CD14-positive monocyte (primary cell): ENCODE measurements at regions not wholly inside any gene's neighbourhood (a gene's known extent, or its start where the extent isn't known, plus 50 kb on each side); places are given as distances from the start of the nearest gene placed in this dataset.

Experiments used
- DNase-seq, 3 donors: peaks; one replicate each; pipeline ENCODE4 v3.0.0-alpha.2; 2011 to 2022
- H2AFZ ChIP-seq: 2 replicates; pipeline ENCODE4 v1.6.0; 2012; ENCODE audit warnings: mild to moderate bottlenecking, low read depth, low read length, inconsistent platforms; ENCODE audit not compliant: insufficient read depth, poor library complexity, severe bottlenecking
- H3K27ac ChIP-seq, 2 donors: 1 replicate in 1 of 2; 2 replicates in 1 of 2; pipeline ENCODE4 v1.5.1; 2012 to 2013; ENCODE audit warnings: low read length in 2 of 2, control low read depth in 1 of 2, inconsistent platforms in 1 of 2, low read depth in 1 of 2, mild to moderate bottlenecking in 1 of 2
- H3K27me3 ChIP-seq, 2 donors: one replicate each; pipeline versions ENCODE4 v1.6.0 to v1.6.1; 2011 to 2013; ENCODE audit warnings: low read length in 2 of 2; ENCODE audit not compliant: control insufficient read depth in 2 of 2, insufficient read depth in 2 of 2
- H3K36me3 ChIP-seq, 2 donors: replicated peaks in 1 of 2; 1 replicate in 1 of 2; 2 replicates in 1 of 2; pipeline versions ENCODE4 v1.5.1 to v1.6.1; 2012 to 2013; ENCODE audit warnings: low read length in 2 of 2, control low read depth in 1 of 2, inconsistent platforms in 1 of 2, mild to moderate bottlenecking in 1 of 2; ENCODE audit not compliant: insufficient read depth in 2 of 2, control insufficient read depth in 1 of 2
- H3K4me1 ChIP-seq, 2 donors: 1 replicate in 1 of 2; 2 replicates in 1 of 2; pipeline versions ENCODE4 v1.5.1 to v1.6.1; 2012 to 2013; ENCODE audit warnings: low read length in 2 of 2, control low read depth in 1 of 2, inconsistent platforms in 1 of 2, mild to moderate bottlenecking in 1 of 2, moderate library complexity in 1 of 2; ENCODE audit not compliant: insufficient read depth in 2 of 2, control insufficient read depth in 1 of 2
- H3K4me2 ChIP-seq: replicated peaks from 2 replicates; pipeline ENCODE3; 2012; ENCODE audit warnings: low read length, moderate library complexity, mild to moderate bottlenecking; ENCODE audit not compliant: poor library complexity, severe bottlenecking; ENCODE audit errors: extremely low read depth
- H3K4me3 ChIP-seq, 3 experiments: fragments of 200-600 bp in 1 of 3; sonication (generic) in 1 of 3; replicated peaks in 1 of 3; 1 replicate in 2 of 3; 2 replicates in 1 of 3; pipeline ENCODE4 v1.5.1; 2011 to 2013; ENCODE audit warnings: low read length in 3 of 3, mild to moderate bottlenecking in 3 of 3, control low read depth in 2 of 3, low read depth in 2 of 3, inconsistent platforms in 1 of 3, moderate library complexity in 1 of 3
- H3K79me2 ChIP-seq: 2 replicates; pipeline ENCODE4 v1.6.0; 2012; ENCODE audit warnings: mild to moderate bottlenecking, control low read depth, inconsistent platforms, low read length, moderate library complexity; ENCODE audit not compliant: insufficient read depth
- H3K9ac ChIP-seq: 2 replicates; pipeline ENCODE4 v1.6.0; 2017; ENCODE audit warnings: low read length, mild to moderate bottlenecking; ENCODE audit not compliant: insufficient read depth, poor library complexity, severe bottlenecking
- H3K9me3 ChIP-seq, 2 donors: replicated peaks in 1 of 2; 1 replicate in 1 of 2; 2 replicates in 1 of 2; pipeline versions ENCODE4 v1.5.1 to v1.6.1; 2012 to 2013; ENCODE audit warnings: low read length in 2 of 2, control low read depth in 1 of 2; ENCODE audit not compliant: control insufficient read depth in 1 of 2, insufficient read depth in 1 of 2
- H4K20me1 ChIP-seq: 2 replicates; pipeline ENCODE4 v1.6.0; 2012; ENCODE audit warnings: mild to moderate bottlenecking, low read length, control low read depth, moderate library complexity; ENCODE audit not compliant: insufficient read depth
- H3K27ac Mint-ChIP-seq, 7 donors: one replicate each; pipeline ENCODE4 v1.8.0; 2020; ENCODE audit warnings: mild to moderate bottlenecking in 7 of 7, mixed read lengths in 7 of 7, moderate library complexity in 6 of 7, inconsistent platforms in 2 of 7
- H3K27me3 Mint-ChIP-seq, 3 donors: one replicate each; pipeline ENCODE4 v1.8.0; 2021 to 2022; ENCODE audit warnings: low read depth in 3 of 3, mild to moderate bottlenecking in 3 of 3, mixed read lengths in 3 of 3, moderate library complexity in 3 of 3, inconsistent platforms in 1 of 3
- H3K36me3 Mint-ChIP-seq, 2 donors: one replicate each; pipeline ENCODE4 v1.8.0; 2020; ENCODE audit warnings: mixed read lengths in 2 of 2, inconsistent platforms in 1 of 2, mild to moderate bottlenecking in 1 of 2
- H3K4me1 Mint-ChIP-seq: one replicate; pipeline ENCODE4 v1.8.0; 2020; ENCODE audit warnings: mild to moderate bottlenecking, mixed read lengths
- H3K4me3 Mint-ChIP-seq, 2 donors: one replicate each; pipeline ENCODE4 v1.8.0; 2020; ENCODE audit warnings: mild to moderate bottlenecking in 2 of 2, mixed read lengths in 2 of 2, moderate library complexity in 1 of 2
- H3K9me3 Mint-ChIP-seq, 7 donors: one replicate each; pipeline ENCODE4 v1.8.0; 2020 to 2022; ENCODE audit warnings: mixed read lengths in 7 of 7, mild to moderate bottlenecking in 6 of 7, moderate library complexity in 6 of 7, inconsistent platforms in 2 of 7
- CTCF ChIP-seq: fragments of 200-600 bp; IDR thresholded peaks from one replicate; pipeline ENCODE4 v1.8.0; 2022; ENCODE audit warnings: antibody characterized with exemption, mild to moderate bottlenecking
- WGBS: methylation state at CpG from one replicate; pipeline ENCODE4 v1.1.5; 2013; ENCODE audit warnings: missing lambda C conversion rate; ENCODE audit not compliant: insufficient coverage; 5-methylcytosine and 5-hydroxymethylcytosine counted together
- intact Hi-C, 2 donors: fragments of 100-400 bp; cut with micrococcal nuclease; formaldehyde crosslinking; loops; one replicate each; pipeline versions ENCODE4 v1.15.0 to v1.15.1; 2023

DNA sequence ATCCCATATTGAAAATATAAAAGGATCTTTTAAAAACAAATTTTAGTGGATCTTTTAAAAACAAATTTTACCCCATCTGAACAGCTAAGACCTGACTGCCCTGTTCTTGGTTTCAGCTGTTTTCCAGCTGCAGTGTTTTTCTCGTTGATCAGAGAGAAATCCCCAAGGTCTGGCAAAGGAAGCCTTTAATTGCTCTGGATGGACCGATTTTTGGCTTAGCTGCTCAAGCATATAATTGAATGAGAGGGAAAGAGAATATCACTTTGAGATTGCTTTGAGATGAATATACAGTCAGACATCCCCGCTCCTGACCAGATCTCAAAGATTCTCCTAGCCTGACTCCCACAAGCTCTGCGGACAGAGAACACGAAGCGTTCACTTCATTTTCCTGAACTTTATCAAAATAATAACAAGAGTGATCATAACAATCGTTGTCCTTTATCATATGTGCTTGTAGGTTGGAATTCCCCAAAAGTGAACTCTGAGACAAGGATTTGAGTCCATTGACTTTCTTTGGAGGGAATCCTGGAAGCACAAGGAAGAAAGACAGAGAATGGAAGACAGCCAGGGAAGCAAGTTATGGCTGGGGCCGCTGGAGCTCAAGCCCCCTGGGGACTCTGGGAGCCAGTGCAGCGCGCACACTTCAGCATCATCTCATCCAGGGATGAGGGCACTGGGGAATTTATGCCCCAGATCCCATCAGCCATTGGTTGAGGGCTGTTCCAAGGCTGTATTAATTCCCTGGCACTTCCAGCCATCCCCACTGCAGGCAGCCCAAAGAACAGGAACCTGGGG, 101.3 kb downstream of the SNX5 start:
- no peak overlapping the region for H3K4me3 Mint-ChIP-seq
- no peak for TF ChIP-seq CTCF
- peaks cover 3 to 10% (median 3%) of the 10 kb centered on the region in 3 donors for H3K27me3 Mint-ChIP-seq
- WGBS = 89% methylated on average over 3 of the region's 10 CpGs
- DNase-seq = no peak
- peaks cover 0 to 1% (median 0%) of the 10 kb centered on the region in 7 donors for H3K9me3 Mint-ChIP-seq
- Histone ChIP-seq H3K27me3 (no peaks in the 10 kb centered on the region), H3K9me3 (no peaks in the 10 kb centered on the region), H3K79me2 (no peaks in the 10 kb centered on the region), H3K4me3 (no peak overlapping the region), H3K36me3 (no peaks in the 10 kb centered on the region), H3K4me1 (no peaks in the 10 kb centered on the region), H4K20me1 (no peaks in the 10 kb centered on the region), H3K9ac (no peak overlapping the region), H3K4me2 (no peak overlapping the region), H3K27ac (no peak overlapping the region), H2AFZ (no peak overlapping the region)
- no peak overlapping the region for H3K27ac Mint-ChIP-seq
- intact Hi-C loops = no loop called here
- H3K4me1 Mint-ChIP-seq = peaks cover 4% of the 10 kb centered on the region
- no peaks in the 10 kb centered on the region for H3K36me3 Mint-ChIP-seq

GRCh38 chr20:17866234-17867001, 102.2 kb downstream of the SNX5 start:
- no peaks in the 10 kb centered on the region for H3K36me3 Mint-ChIP-seq
- no peak for DNase-seq
- Histone ChIP-seq H3K9me3 (no peaks in the 10 kb centered on the region), H2AFZ (no peak overlapping the region), H3K79me2 (no peaks in the 10 kb centered on the region), H3K36me3 (no peaks in the 10 kb centered on the region), H3K27me3 (no peaks in the 10 kb centered on the region), H4K20me1 (no peaks in the 10 kb centered on the region), H3K4me2 (no peak overlapping the region), H3K27ac (no peak overlapping the region), H3K4me3 (no peak overlapping the region), H3K9ac (no peak overlapping the region), H3K4me1 (no peaks in the 10 kb centered on the region)
- intact Hi-C loops = no loop called here
- no peak overlapping the region for H3K4me3 Mint-ChIP-seq
- H3K27me3 Mint-ChIP-seq = peaks cover 0 to 9% (median 3%) of the 10 kb centered on the region in 3 donors
- TF ChIP-seq CTCF = no peak
- H3K4me1 Mint-ChIP-seq = no peaks in the 10 kb centered on the region
- no peaks in the 10 kb centered on the region for H3K9me3 Mint-ChIP-seq
- 98% methylated on average over 6 of the region's 7 CpGs for WGBS
- no peak overlapping the region for H3K27ac Mint-ChIP-seq
